SK-N-SH treated with all-trans-retinoic acid at 6 μM for 48 hours (cell line): ENCODE measurements at regions not wholly inside any gene's neighbourhood (a gene's known extent, or its start where the extent isn't known, plus 50 kb on each side); places are given as distances from the start of the nearest gene placed in this dataset.

Experiments used
- ARNTL ChIP-seq: fragments of 450-650 bp; formaldehyde crosslinking; IDR thresholded peaks from 2 replicates; pipeline ENCODE4 v1.5.0; 2020; ENCODE audit warnings: low read depth, mild to moderate bottlenecking, moderate library complexity, borderline replicate concordance
- BACH2 ChIP-seq: fragments of 250-450 bp; sonication (Bioruptor Pico); IDR thresholded peaks from 2 replicates; pipeline ENCODE4 v1.9.0; 2021; ENCODE audit warnings: mild to moderate bottlenecking, borderline replicate concordance
- CREB5 ChIP-seq: fragments of 250-450 bp; sonication (Bioruptor Pico); IDR thresholded peaks from 2 replicates; pipeline ENCODE4 v1.5.1; 2020; ENCODE audit warnings: low read depth, mild to moderate bottlenecking, moderate library complexity
- ESRRG ChIP-seq: fragments of 250-450 bp; sonication (Bioruptor Pico); IDR thresholded peaks from 2 replicates; pipeline ENCODE4 v1.6.1; 2021; ENCODE audit warnings: mild to moderate bottlenecking
- ISL1 ChIP-seq: fragments of 250-450 bp; sonication (Bioruptor Pico); IDR thresholded peaks from 2 replicates; pipeline ENCODE4 v2.1.2; 2022; ENCODE audit warnings: mild to moderate bottlenecking, moderate library complexity
- PATZ1 ChIP-seq: fragments of 250-450 bp; sonication (Bioruptor Pico); IDR thresholded peaks from 2 replicates; pipeline ENCODE4 v1.8.0; 2020; ENCODE audit warnings: mild to moderate bottlenecking, moderate library complexity, borderline replicate concordance
- ZFP3 ChIP-seq: fragments of 250-450 bp; sonication (Bioruptor Pico); IDR thresholded peaks from 2 replicates; pipeline ENCODE4 v1.5.0; 2020; ENCODE audit warnings: mild to moderate bottlenecking, moderate library complexity
- ZFP30 ChIP-seq: fragments of 450-650 bp; formaldehyde crosslinking; IDR thresholded peaks from 2 replicates; pipeline ENCODE4 v1.5.0; 2022; ENCODE audit warnings: mild to moderate bottlenecking, moderate library complexity

GRCh38 chr2:8448824-8449556, 232.9 kb upstream of the ID2 start:
- TF ChIP-seq ESRRG (CRISPR knock-in tag), result no peak
- TF ChIP-seq PATZ1 (CRISPR knock-in tag), result no peak
- no peak for TF ChIP-seq ARNTL (CRISPR knock-in tag)
- no peak for TF ChIP-seq ZFP30 (CRISPR knock-in tag)
- no peak for TF ChIP-seq BACH2 (CRISPR knock-in tag)
- no peak for TF ChIP-seq ZFP3 (CRISPR knock-in tag)
- TF ChIP-seq ISL1 (CRISPR knock-in tag), result no peak
- no peak for TF ChIP-seq CREB5 (CRISPR knock-in tag)
